ENCODE measurements at regions not wholly inside any gene's neighbourhood (a gene's known extent, or its start where the extent isn't known, plus 50 kb on each side); places are given as distances from the start of the nearest gene placed in this dataset.

DNA sequence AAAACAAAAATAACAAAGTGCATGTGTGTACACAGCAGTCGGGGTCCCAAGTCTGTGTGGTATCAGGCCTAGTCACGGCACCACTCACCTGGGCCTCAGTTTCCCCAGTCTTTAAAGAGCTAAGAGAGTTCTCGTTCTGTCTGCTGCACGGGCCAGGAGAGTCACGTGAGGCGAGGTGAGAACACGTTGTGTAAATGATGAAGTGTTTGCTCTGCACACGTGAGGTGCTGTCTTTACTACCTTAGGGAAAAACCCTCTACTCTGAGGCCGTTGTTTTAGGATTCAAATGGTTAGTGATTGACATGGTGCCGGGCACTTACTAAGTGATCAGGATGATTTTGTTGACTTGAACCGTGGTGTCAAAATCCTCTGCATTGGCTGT is 86.5 kb upstream of the PPARA start:
- no peak for FAIRE-seq
- H3K9me3 ChIP-seq (ENCODE audit: control insufficient read depth in 2 of 3, insufficient read depth in 1 of 3, low read length in 3 of 3) = no peaks in the 10 kb centered on the region
- peaks cover 11% of the 10 kb centered on the region for H3K27me3 ChIP-seq (ENCODE audit: control insufficient read depth, insufficient read depth, low read length)
- TF ChIP-seq, protein P1, sequence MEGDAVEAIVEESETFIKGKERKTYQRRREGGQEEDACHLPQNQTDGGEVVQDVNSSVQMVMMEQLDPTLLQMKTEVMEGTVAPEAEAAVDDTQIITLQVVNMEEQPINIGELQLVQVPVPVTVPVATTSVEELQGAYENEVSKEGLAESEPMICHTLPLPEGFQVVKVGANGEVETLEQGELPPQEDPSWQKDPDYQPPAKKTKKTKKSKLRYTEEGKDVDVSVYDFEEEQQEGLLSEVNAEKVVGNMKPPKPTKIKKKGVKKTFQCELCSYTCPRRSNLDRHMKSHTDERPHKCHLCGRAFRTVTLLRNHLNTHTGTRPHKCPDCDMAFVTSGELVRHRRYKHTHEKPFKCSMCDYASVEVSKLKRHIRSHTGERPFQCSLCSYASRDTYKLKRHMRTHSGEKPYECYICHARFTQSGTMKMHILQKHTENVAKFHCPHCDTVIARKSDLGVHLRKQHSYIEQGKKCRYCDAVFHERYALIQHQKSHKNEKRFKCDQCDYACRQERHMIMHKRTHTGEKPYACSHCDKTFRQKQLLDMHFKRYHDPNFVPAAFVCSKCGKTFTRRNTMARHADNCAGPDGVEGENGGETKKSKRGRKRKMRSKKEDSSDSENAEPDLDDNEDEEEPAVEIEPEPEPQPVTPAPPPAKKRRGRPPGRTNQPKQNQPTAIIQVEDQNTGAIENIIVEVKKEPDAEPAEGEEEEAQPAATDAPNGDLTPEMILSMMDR (IDR thresholded peaks at IDR 0.05; ENCODE audit: borderline replicate concordance, extremely low read depth, insufficient read depth) = no peak
- intact Hi-C loops (cut with DNase I) = no loop called here
- DNase-seq = peak in 2 of 5 donors; percentile 9 to 58
- peak overlapping the region in 1 of 3 donors; percentile 14 for H3K4me3 ChIP-seq (ENCODE audit: low read length in 3 of 3)
- H3K27ac ChIP-seq (ENCODE audit: low read depth in 2 of 2, low read length in 2 of 2) = peak overlapping the region; percentile 80 to 82
- H3K4me1 ChIP-seq (ENCODE audit: control insufficient read depth in 2 of 3, insufficient read depth in 2 of 3, low read depth in 1 of 3, low read length in 3 of 3) = peaks cover 0 to 28% (median 23%) of the 10 kb centered on the region in 3 donors
- H3K36me3 ChIP-seq (ENCODE audit: control insufficient read depth in 2 of 3, insufficient read depth in 3 of 3, low read length in 3 of 3) = no peaks in the 10 kb centered on the region
- peak overlapping the region in 1 of 3 donors; percentile 10 for H3K9ac ChIP-seq (ENCODE audit: low read length in 3 of 3)

DNA sequence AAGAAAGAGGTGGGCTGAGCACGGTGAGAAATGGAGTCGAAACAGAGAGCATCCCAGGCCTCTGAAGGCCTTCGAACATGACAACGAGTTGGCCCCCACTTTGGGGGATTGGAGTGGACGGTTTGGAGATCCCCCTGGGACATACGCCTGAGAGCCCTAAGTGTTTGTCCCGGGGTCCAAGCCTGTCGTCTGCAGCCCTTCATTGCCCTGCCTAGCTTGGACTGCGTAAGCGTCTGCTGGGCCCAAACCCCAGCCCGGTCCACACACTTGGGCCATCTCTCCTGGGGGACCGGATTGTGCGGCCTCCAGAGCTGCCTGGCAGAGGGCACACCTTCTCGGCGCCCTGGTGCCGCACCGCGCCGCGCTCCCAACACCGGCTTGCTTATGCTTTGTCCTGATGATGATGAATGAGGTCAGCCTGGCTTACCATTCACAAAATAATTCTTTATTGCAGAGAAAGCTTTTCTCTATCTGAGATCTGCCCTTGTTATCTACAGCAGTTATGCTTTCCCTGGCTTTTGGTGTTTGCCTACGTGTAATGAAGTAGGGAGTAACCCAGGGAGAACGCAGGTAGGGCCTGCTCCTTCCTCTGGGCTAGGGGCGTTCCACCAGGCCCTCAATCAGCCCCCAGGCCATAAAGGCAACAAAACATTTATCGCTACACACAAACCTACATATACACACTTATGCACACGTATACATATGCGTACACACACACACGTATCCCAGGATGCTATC is 85.9 kb upstream of the PPARA start:
- intact Hi-C loops (cut with DNase I) = no loop called here
- DNase-seq = peak in 2 of 5 donors; percentile 17 to 76
- TF ChIP-seq, protein P1 (IDR thresholded peaks at IDR 0.05; ENCODE audit: borderline replicate concordance, extremely low read depth, insufficient read depth) = no peak
- Histone ChIP-seq H3K36me3 (ENCODE audit: control insufficient read depth in 2 of 3, insufficient read depth in 3 of 3, low read length in 3 of 3) (no peaks in the 10 kb centered on the region), H3K9ac (ENCODE audit: low read length in 3 of 3) (peak overlapping the region in 2 of 3 donors; percentile 10 to 68), H3K4me3 (ENCODE audit: low read length in 3 of 3) (peak overlapping the region in 1 of 3 donors; percentile 14), H3K4me1 (ENCODE audit: control insufficient read depth in 2 of 3, insufficient read depth in 2 of 3, low read depth in 1 of 3, low read length in 3 of 3) (peaks cover 0 to 23% (median 20%) of the 10 kb centered on the region in 3 donors), H3K27me3 (ENCODE audit: control insufficient read depth, insufficient read depth, low read length) (peaks cover 11% of the 10 kb centered on the region), H3K9me3 (ENCODE audit: control insufficient read depth in 2 of 3, insufficient read depth in 1 of 3, low read length in 3 of 3) (no peaks in the 10 kb centered on the region), H3K27ac (ENCODE audit: low read depth in 2 of 2, low read length in 2 of 2) (peak overlapping the region; percentile 80 to 82)
- FAIRE-seq = no peak

DNA sequence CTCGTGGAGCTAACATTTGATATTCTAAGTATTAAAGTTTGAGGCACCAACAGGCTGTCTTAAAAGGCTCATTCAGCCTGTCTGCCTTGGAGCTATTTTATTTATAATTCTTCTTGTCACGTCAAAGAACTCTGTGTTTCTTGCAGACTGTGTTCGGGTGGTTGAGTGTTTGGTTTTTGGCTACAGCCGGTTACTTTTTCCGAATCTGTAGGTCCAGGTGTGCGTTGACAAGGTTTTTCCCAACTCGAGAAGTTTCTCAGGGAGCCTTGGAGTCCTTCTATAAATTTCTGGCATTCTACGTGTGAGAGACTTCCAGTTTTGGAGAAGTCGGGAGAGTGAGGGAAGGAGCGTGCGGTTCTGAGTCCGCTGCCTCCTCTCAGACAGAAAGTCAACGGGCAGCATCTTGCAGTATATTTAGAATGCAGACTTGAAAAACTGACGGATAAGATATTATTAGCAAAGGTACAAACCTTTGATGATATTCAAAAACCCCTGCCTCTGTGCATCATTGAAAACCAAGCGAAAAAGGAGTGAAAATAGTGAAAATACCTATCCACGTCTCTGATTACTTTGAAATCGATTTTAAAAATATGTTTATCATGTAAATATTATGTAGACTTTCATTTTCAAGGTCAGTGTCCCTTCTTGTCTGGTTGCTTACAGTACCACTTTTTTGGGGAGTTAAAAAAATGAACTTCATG is 85.2 kb upstream of the PPARA start:
- FAIRE-seq (no peak), DNase-seq (peak in 1 of 5 donors; percentile 15)
- peak overlapping the region in 2 of 3 donors; percentile 4 to 12 for H3K4me3 ChIP-seq (ENCODE audit: low read length in 3 of 3)
- intact Hi-C loops (cut with DNase I) = no loop called here
- H3K27me3 ChIP-seq (ENCODE audit: control insufficient read depth, insufficient read depth, low read length) = peaks cover 9% of the 10 kb centered on the region
- H3K36me3 ChIP-seq (ENCODE audit: control insufficient read depth in 2 of 3, insufficient read depth in 3 of 3, low read length in 3 of 3) = no peaks in the 10 kb centered on the region
- TF ChIP-seq, protein P1 (IDR thresholded peaks at IDR 0.05; ENCODE audit: borderline replicate concordance, extremely low read depth, insufficient read depth) = no peak
- H3K27ac ChIP-seq (ENCODE audit: low read depth in 2 of 2, low read length in 2 of 2) = peak overlapping the region; percentile 80 to 82
- H3K4me1 ChIP-seq (ENCODE audit: control insufficient read depth in 2 of 3, insufficient read depth in 2 of 3, low read depth in 1 of 3, low read length in 3 of 3) = peaks cover 0 to 23% (median 20%) of the 10 kb centered on the region in 3 donors
- peak overlapping the region in 2 of 3 donors; percentile 10 to 18 for H3K9ac ChIP-seq (ENCODE audit: low read length in 3 of 3)
- H3K9me3 ChIP-seq (ENCODE audit: control insufficient read depth in 2 of 3, insufficient read depth in 1 of 3, low read length in 3 of 3) = no peaks in the 10 kb centered on the region
